ENCODE measurements at regions not wholly inside any gene's neighbourhood (a gene's known extent, or its start where the extent isn't known, plus 50 kb on each side); places are given as distances from the start of the nearest gene placed in this dataset.

GRCh38 chr3:117217355-117217754 lies 507.8 kb downstream of the TUSC7 start:
- TF ChIP-seq CTCF (IDR thresholded peaks at IDR 0.05) (no peak), POLR2A (IDR thresholded peaks at IDR 0.05) (no peak)

Data from lower leg skin (tissue), 3 donors.